Mucosa of descending colon (tissue), 3 donors: ENCODE measurements at regions not wholly inside any gene's neighbourhood (a gene's known extent, or its start where the extent isn't known, plus 50 kb on each side); places are given as distances from the start of the nearest gene placed in this dataset.
"Not testable (repeated sequence)": the region's sequence is repeated elsewhere in the genome, so short reads cannot be mapped to it uniquely, and the experiment has no call there.

Source experiments
- ATAC-seq: fragments of 200-7000 bp; cut with Tn5 transposase; one replicate; pipeline ENCODE4 v1.9.1; 2020; ENCODE audit warnings: mild to moderate bottlenecking, moderate library complexity
- DNase-seq, 3 donors: peaks; one replicate each; pipeline ENCODE4 v3.0.0-alpha.2; 2020
- H3K36me3 ChIP-seq: fragments of 200-600 bp; one replicate; pipeline ENCODE4 v1.8.0; 2021; ENCODE audit warnings: low read depth, mild to moderate bottlenecking
- H3K4me1 ChIP-seq: fragments of 200-600 bp; one replicate; pipeline ENCODE4 v1.8.0; 2021; ENCODE audit warnings: low read depth, mild to moderate bottlenecking
- H3K4me3 ChIP-seq: fragments of 200-600 bp; one replicate; pipeline ENCODE4 v1.8.0; 2021; ENCODE audit warnings: mild to moderate bottlenecking
- H3K9me3 ChIP-seq: fragments of 200-600 bp; one replicate; pipeline ENCODE4 v1.8.0; 2021; ENCODE audit warnings: mild to moderate bottlenecking
- intact Hi-C, 2 donors: fragments of 100-400 bp; cut with DNase I in 1 of 2; cut with micrococcal nuclease in 1 of 2; formaldehyde crosslinking; loops; one replicate each; pipeline versions ENCODE4 v1.11.0 to v1.11.1; 2022; cut with DNase I, micrococcal nuclease
- TF ChIP-seq, protein P1 (sequence below): fragments of 200-600 bp; IDR thresholded peaks from one replicate; pipeline ENCODE4 v1.8.0; 2022; ENCODE audit warnings: antibody characterized with exemption, mild to moderate bottlenecking
- donor health status: DM: no; HTN: no; CAD: no; lungs with moderate emphysema.
- donor health status: DM: no; HTN: no; CAD: no.
- donor health status: DM: no; HTN: yes; CAD: no.

- Histone ChIP-seq H3K9me3 (no peaks in the 10 kb centered on the region), H3K36me3 (no peaks in the 10 kb centered on the region), H3K4me1 (no peaks in the 10 kb centered on the region), H3K4me3 (no peak overlapping the region)
- DNase-seq, result peak in 2 of 3 donors; percentile 36 to 53
- TF ChIP-seq, protein P1, sequence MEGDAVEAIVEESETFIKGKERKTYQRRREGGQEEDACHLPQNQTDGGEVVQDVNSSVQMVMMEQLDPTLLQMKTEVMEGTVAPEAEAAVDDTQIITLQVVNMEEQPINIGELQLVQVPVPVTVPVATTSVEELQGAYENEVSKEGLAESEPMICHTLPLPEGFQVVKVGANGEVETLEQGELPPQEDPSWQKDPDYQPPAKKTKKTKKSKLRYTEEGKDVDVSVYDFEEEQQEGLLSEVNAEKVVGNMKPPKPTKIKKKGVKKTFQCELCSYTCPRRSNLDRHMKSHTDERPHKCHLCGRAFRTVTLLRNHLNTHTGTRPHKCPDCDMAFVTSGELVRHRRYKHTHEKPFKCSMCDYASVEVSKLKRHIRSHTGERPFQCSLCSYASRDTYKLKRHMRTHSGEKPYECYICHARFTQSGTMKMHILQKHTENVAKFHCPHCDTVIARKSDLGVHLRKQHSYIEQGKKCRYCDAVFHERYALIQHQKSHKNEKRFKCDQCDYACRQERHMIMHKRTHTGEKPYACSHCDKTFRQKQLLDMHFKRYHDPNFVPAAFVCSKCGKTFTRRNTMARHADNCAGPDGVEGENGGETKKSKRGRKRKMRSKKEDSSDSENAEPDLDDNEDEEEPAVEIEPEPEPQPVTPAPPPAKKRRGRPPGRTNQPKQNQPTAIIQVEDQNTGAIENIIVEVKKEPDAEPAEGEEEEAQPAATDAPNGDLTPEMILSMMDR, result no peak
- intact Hi-C loops, result no loop called here
- ATAC-seq, result peak; percentile 71
Measured at GRCh38 chr2:207437524-207438143, 92.1 kb upstream of the CREB1 start.

GRCh38 chr2:207438414-207439126 lies 91.2 kb upstream of the CREB1 start:
- Histone ChIP-seq H3K36me3 (no peaks in the 10 kb centered on the region), H3K9me3 (no peaks in the 10 kb centered on the region), H3K4me1 (no peaks in the 10 kb centered on the region), H3K4me3 (no peak overlapping the region)
- no peak for DNase-seq
- TF ChIP-seq, protein P1, result no peak
- no peak for ATAC-seq
- intact Hi-C loops, result no loop called here

DNA sequence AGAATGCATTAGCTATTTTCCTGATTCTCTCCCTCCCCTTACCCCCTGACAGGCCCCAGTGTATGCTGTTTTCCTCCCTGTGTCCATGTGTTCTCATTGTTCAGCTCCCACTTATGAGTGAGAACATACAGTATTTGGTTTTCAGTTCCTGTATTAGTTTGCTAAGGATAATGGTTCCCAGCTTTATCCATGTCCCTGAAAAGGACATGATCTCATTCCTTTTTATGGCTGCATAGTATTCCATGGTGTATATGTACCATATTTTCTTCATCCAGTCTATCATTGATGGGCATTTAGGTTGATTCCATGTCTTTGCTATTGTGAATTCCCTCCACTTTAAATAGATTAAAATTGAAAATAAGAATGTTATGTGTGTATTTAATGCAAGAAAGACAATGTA lies 89.9 kb upstream of the CREB1 start:
- ATAC-seq, H3K36me3 ChIP-seq, intact Hi-C loops, H3K4me1 ChIP-seq, DNase-seq, H3K4me3 ChIP-seq, H3K9me3 ChIP-seq: not testable (repeated sequence)

- no peak overlapping the region for H3K4me3 ChIP-seq
- TF ChIP-seq, protein P1, result no peak
- ATAC-seq, result no peak
Measured at GRCh38 chr2:207444756-207445155, 85.0 kb upstream of the CREB1 start.

DNA sequence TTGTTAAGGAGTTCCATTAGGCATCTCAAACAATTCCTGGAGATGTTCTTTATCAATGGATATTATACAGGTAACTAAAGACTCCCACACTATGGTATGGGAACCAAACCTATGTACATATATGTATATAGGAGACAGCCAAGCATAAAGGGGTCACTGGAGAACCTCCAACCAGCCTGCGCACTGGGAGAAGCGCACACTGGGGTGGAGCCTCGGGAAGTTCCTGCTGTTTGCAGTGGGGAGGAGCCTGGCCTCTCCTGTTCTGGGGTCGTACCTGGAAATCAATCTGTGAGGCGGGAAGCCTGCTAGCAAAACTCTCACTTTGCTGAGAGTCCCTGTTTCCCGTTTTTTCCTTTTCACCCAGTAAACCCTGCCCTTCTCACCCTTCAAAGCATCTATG lies 83.1 kb upstream of the CREB1 start:
- ATAC-seq, result no peak
- Histone ChIP-seq H3K4me3 (no peak overlapping the region), H3K9me3 (no peaks in the 10 kb centered on the region), H3K36me3 (no peaks in the 10 kb centered on the region), H3K4me1 (no peaks in the 10 kb centered on the region)
- intact Hi-C loops, result no loop called here
- no peak for DNase-seq
- TF ChIP-seq, protein P1, result no peak

More at GRCh38 chr2:207444756-207445155, 85.0 kb upstream of the CREB1 start:
- Histone ChIP-seq H3K9me3 (no peaks in the 10 kb centered on the region), H3K36me3 (no peaks in the 10 kb centered on the region), H3K4me1 (no peaks in the 10 kb centered on the region)
- intact Hi-C loops, result no loop called here
- DNase-seq, result no peak

DNA sequence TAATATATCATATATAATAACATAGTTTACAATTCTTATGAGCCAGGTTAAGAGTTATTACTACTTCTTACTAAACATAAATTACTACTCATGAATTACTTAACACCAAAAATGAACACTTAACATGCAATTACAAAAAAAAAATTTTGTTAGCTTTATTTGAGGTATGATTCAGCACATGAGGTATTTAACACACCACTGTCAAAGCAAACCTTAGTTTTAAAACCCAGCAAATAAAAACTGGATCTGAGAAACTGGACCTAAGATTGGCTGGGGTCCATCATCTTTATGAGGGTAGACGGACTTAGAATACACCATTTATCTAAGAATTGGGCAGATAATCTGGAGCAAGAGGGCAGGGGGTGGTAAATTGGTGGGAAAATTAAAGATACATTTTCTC lies 81.8 kb upstream of the CREB1 start:
- Histone ChIP-seq H3K4me1 (peaks cover 5% of the 10 kb centered on the region), H3K4me3 (no peak overlapping the region), H3K9me3 (no peaks in the 10 kb centered on the region), H3K36me3 (no peaks in the 10 kb centered on the region)
- intact Hi-C loops, result no loop called here
- ATAC-seq, result no peak
- no peak for DNase-seq
- TF ChIP-seq, protein P1, result no peak
